ENCODE measurements at regions not wholly inside any gene's neighbourhood (a gene's known extent, or its start where the extent isn't known, plus 50 kb on each side); places are given as distances from the start of the nearest gene placed in this dataset.

DNA sequence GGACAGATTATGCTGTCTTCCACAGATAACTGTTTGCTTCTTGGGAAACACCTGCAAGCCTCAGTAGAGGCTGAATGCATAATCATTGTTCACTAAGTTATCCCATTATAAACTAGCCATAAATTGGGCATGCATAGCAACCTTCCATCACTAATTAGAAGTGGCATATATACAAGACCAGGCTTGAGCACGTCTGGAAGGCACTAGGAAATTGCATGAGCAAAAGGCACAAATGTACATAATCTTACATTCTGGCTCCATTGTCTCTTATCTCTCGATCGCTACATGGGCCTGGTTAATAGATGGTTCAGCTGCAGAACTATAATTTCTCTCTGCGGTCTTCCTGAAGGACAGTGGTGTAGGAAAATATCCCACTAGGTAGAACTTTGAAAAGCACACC lies 679.2 kb downstream of the RPL10L start:
- DNase-seq (ENCODE audit: low spot score) = no peak
- Mint-ChIP-seq H3K27me3 (ENCODE audit: unreplicated experiment) (peaks cover under 1% of the 10 kb centered on the region), H3K9me3 (ENCODE audit: unreplicated experiment) (no peaks in the 10 kb centered on the region), H3K4me3 (ENCODE audit: unreplicated experiment) (no peak overlapping the region), H3K36me3 (ENCODE audit: low read depth, unreplicated experiment) (no peaks in the 10 kb centered on the region), H3K27ac (ENCODE audit: unreplicated experiment) (no peak overlapping the region), H3K4me1 (ENCODE audit: unreplicated experiment) (no peaks in the 10 kb centered on the region)
- TF ChIP-seq, protein P1, sequence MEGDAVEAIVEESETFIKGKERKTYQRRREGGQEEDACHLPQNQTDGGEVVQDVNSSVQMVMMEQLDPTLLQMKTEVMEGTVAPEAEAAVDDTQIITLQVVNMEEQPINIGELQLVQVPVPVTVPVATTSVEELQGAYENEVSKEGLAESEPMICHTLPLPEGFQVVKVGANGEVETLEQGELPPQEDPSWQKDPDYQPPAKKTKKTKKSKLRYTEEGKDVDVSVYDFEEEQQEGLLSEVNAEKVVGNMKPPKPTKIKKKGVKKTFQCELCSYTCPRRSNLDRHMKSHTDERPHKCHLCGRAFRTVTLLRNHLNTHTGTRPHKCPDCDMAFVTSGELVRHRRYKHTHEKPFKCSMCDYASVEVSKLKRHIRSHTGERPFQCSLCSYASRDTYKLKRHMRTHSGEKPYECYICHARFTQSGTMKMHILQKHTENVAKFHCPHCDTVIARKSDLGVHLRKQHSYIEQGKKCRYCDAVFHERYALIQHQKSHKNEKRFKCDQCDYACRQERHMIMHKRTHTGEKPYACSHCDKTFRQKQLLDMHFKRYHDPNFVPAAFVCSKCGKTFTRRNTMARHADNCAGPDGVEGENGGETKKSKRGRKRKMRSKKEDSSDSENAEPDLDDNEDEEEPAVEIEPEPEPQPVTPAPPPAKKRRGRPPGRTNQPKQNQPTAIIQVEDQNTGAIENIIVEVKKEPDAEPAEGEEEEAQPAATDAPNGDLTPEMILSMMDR (IDR thresholded peaks at IDR 0.05; ENCODE audit: unreplicated experiment) = no peak

DNA sequence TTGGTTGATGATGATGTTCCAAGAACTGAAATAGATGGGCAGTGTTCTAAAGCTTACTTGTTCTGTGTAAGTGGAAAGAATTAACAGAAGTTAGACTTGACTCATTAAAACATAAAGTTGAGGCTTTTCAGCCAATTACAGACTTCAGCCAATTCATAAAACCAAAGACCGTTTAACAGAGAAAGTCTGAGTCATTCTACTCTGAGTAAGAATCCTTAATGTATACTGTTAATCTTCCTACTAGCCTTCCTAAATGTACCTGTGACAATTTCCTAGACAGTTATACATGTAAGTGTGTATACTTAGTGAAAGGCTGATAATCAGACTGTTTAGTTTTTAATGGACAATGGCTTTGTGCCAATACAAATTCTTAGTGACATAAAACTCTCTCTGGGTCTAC lies 681.0 kb downstream of the RPL10L start:
- DNase-seq (ENCODE audit: low spot score) = no peak
- no peaks in the 10 kb centered on the region for H3K4me1 Mint-ChIP-seq (ENCODE audit: unreplicated experiment)

DNA sequence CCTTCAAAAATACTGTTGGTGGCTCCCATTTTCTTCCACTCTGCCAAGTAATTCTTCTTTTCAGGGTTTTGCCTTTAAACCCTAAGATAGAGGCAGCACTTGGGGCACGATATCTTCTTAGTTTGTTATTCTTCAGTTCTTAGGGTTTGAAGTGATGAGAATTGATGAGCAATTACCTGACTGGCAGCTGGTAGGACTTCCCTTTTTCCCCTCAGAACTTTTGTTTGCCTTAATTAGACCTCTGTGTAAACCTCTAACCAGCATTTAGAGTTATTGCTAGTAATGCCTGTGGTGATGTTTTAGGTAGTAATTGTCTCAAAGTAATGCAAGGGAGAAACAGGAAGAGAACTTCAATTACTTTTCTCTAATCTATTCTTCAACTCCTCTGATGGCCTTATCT lies 683.5 kb downstream of the RPL10L start:
- H3K9me3 Mint-ChIP-seq (ENCODE audit: unreplicated experiment) = no peaks in the 10 kb centered on the region
- no peak overlapping the region for H3K4me3 Mint-ChIP-seq (ENCODE audit: unreplicated experiment)
- no peak overlapping the region for H3K27ac Mint-ChIP-seq (ENCODE audit: unreplicated experiment)
- no peaks in the 10 kb centered on the region for H3K36me3 Mint-ChIP-seq (ENCODE audit: low read depth, unreplicated experiment)
- no peak for DNase-seq (ENCODE audit: low spot score)
- TF ChIP-seq, protein P1 (IDR thresholded peaks at IDR 0.05; ENCODE audit: unreplicated experiment) = no peak
- no peaks in the 10 kb centered on the region for H3K27me3 Mint-ChIP-seq (ENCODE audit: unreplicated experiment)
- no peaks in the 10 kb centered on the region for H3K4me1 Mint-ChIP-seq (ENCODE audit: unreplicated experiment)

More for the DNA sequence above, 681.0 kb downstream of the RPL10L start:
- Mint-ChIP-seq H3K36me3 (ENCODE audit: low read depth, unreplicated experiment) (no peaks in the 10 kb centered on the region), H3K4me3 (ENCODE audit: unreplicated experiment) (no peak overlapping the region), H3K27me3 (ENCODE audit: unreplicated experiment) (no peaks in the 10 kb centered on the region), H3K27ac (ENCODE audit: unreplicated experiment) (no peak overlapping the region), H3K9me3 (ENCODE audit: unreplicated experiment) (no peaks in the 10 kb centered on the region)
- TF ChIP-seq, protein P1 (IDR thresholded peaks at IDR 0.05; ENCODE audit: unreplicated experiment) = no peak

DNA sequence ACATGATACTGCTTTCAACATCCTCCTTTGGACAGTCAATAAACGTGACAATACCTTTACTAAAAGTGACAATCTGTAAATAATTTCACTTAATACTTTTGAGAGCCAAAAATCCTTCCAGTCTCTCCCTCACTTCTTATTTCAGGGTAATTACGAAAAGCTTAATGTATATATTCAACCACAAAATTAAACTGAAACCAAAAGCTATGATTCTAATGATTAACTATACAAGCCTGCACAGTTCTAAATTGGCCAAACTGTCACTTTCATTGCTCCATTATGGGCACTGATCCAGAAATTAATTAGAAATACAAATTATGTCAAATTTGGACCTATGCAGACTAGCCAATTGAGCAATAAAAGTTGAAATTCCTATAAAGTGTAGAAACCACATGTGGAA lies 696.5 kb upstream of the MIS18BP1 start:
- Mint-ChIP-seq H3K4me1 (ENCODE audit: unreplicated experiment) (no peaks in the 10 kb centered on the region), H3K27me3 (ENCODE audit: unreplicated experiment) (no peaks in the 10 kb centered on the region), H3K9me3 (ENCODE audit: unreplicated experiment) (no peaks in the 10 kb centered on the region), H3K27ac (ENCODE audit: unreplicated experiment) (no peak overlapping the region), H3K4me3 (ENCODE audit: unreplicated experiment) (no peak overlapping the region), H3K36me3 (ENCODE audit: low read depth, unreplicated experiment) (no peaks in the 10 kb centered on the region)
- TF ChIP-seq, protein P1 (IDR thresholded peaks at IDR 0.05; ENCODE audit: unreplicated experiment) = no peak
- no peak for DNase-seq (ENCODE audit: low spot score)

DNA sequence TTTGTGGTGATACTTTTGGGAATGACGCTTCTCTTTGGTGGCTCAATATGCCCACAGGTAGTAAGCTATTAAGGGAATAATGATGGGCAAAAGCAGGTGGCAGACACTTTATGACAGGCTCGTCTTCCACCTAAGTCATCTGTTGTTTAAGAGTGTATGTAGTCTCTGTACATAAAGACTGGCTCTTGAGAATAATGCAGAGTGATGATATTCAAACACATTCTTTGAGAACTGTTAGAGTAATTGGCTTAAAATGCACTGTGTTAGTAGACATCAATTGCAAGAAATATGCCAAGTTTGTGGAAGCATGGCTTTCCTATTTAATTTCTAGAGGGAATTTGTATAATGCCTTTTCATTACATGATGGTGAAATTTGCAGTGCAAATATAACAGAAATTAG lies 694.8 kb upstream of the MIS18BP1 start:
- TF ChIP-seq, protein P1 (IDR thresholded peaks at IDR 0.05; ENCODE audit: unreplicated experiment) = no peak
- no peaks in the 10 kb centered on the region for H3K27me3 Mint-ChIP-seq (ENCODE audit: unreplicated experiment)
- DNase-seq (ENCODE audit: low spot score) = no peak
- no peaks in the 10 kb centered on the region for H3K9me3 Mint-ChIP-seq (ENCODE audit: unreplicated experiment)
- H3K27ac Mint-ChIP-seq (ENCODE audit: unreplicated experiment) = no peak overlapping the region
- no peaks in the 10 kb centered on the region for H3K4me1 Mint-ChIP-seq (ENCODE audit: unreplicated experiment)
- no peaks in the 10 kb centered on the region for H3K36me3 Mint-ChIP-seq (ENCODE audit: low read depth, unreplicated experiment)
- H3K4me3 Mint-ChIP-seq (ENCODE audit: unreplicated experiment) = no peak overlapping the region
